ENCODE measurements at regions not wholly inside any gene's neighbourhood (a gene's known extent, or its start where the extent isn't known, plus 50 kb on each side); places are given as distances from the start of the nearest gene placed in this dataset.

GRCh38 chr7:84677117-84677732, 482.6 kb upstream of the SEMA3A start:
- no peaks in the 10 kb centered on the region for H3K27me3 ChIP-seq (ENCODE audit: low read length)
- no peak for DNase-seq
- POLR2A ChIA-PET (ENCODE audit: unreplicated experiment): no interaction called here
- no peaks in the 10 kb centered on the region for H4K20me1 ChIP-seq (ENCODE audit: low read length)
- no peak overlapping the region for H2AFZ ChIP-seq (ENCODE audit: low read length)
- H3K9ac ChIP-seq (ENCODE audit: low read length): no peak overlapping the region
- BruUV-seq (replicated peaks): no TSS peak
- no peak overlapping the region for H3K4me2 ChIP-seq (ENCODE audit: low read length)
- no peak overlapping the region for H3K27ac ChIP-seq (ENCODE audit: low read length)
- CTCF ChIA-PET: no interaction called here
- no peak overlapping the region for H3K4me3 ChIP-seq (ENCODE audit: low read length)
- intact Hi-C loops (cut with micrococcal nuclease): no loop called here
- H3K36me3 ChIP-seq (ENCODE audit: low read depth, low read length): no peaks in the 10 kb centered on the region
- 0 out of 2 replicates have a peak, but pooled peaks cover 6% of the 10 kb centered on the region for H3K4me1 ChIP-seq (ENCODE audit: insufficient read depth, low read length)
- TF ChIP-seq EZH2 (IDR thresholded peaks at IDR 0.05; ENCODE audit: low read length, unreplicated experiment) (no peak), EZH2phosphoT487 (IDR thresholded peaks at IDR 0.05; ENCODE audit: borderline replicate concordance, low read length) (no peak)
- TF ChIP-seq, protein P1, sequence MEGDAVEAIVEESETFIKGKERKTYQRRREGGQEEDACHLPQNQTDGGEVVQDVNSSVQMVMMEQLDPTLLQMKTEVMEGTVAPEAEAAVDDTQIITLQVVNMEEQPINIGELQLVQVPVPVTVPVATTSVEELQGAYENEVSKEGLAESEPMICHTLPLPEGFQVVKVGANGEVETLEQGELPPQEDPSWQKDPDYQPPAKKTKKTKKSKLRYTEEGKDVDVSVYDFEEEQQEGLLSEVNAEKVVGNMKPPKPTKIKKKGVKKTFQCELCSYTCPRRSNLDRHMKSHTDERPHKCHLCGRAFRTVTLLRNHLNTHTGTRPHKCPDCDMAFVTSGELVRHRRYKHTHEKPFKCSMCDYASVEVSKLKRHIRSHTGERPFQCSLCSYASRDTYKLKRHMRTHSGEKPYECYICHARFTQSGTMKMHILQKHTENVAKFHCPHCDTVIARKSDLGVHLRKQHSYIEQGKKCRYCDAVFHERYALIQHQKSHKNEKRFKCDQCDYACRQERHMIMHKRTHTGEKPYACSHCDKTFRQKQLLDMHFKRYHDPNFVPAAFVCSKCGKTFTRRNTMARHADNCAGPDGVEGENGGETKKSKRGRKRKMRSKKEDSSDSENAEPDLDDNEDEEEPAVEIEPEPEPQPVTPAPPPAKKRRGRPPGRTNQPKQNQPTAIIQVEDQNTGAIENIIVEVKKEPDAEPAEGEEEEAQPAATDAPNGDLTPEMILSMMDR (conservative IDR thresholded peaks at IDR 0.05; ENCODE audit: low read depth, low read length): no peak
- H3F3A ChIP-seq (ENCODE audit: low read length, unreplicated experiment): no peaks in the 10 kb centered on the region
- H3K9me3 ChIP-seq (ENCODE audit: low read length): no peaks in the 10 kb centered on the region
- no peak for ATAC-seq
- H3K9me2 ChIP-seq (replicated peaks; ENCODE audit: low read length): no peaks in the 10 kb centered on the region
- H3K79me2 ChIP-seq (ENCODE audit: low read length): no peaks in the 10 kb centered on the region

GRCh38 chr7:84675633-84676034, 481.0 kb upstream of the SEMA3A start:
- no peaks in the 10 kb centered on the region for H3K9me3 ChIP-seq (ENCODE audit: low read length)
- BruUV-seq (replicated peaks): no TSS peak
- no peak overlapping the region for H3K27ac ChIP-seq (ENCODE audit: low read length)
- H3K9ac ChIP-seq (ENCODE audit: low read length): no peak overlapping the region
- intact Hi-C loops (cut with micrococcal nuclease): no loop called here
- POLR2A ChIA-PET (ENCODE audit: unreplicated experiment): no interaction called here
- no peak overlapping the region for H3K4me2 ChIP-seq (ENCODE audit: low read length)
- no peaks in the 10 kb centered on the region for H3K27me3 ChIP-seq (ENCODE audit: low read length)
- H3F3A ChIP-seq (ENCODE audit: low read length, unreplicated experiment): no peaks in the 10 kb centered on the region
- H3K4me1 ChIP-seq (ENCODE audit: insufficient read depth, low read length): 0 out of 2 replicates have a peak, but pooled peaks cover 6% of the 10 kb centered on the region
- H2AFZ ChIP-seq (ENCODE audit: low read length): no peak overlapping the region
- CTCF ChIA-PET: no interaction called here
- H3K9me2 ChIP-seq (replicated peaks; ENCODE audit: low read length): no peaks in the 10 kb centered on the region
- no peaks in the 10 kb centered on the region for H3K36me3 ChIP-seq (ENCODE audit: low read depth, low read length)
- TF ChIP-seq, protein P1 (conservative IDR thresholded peaks at IDR 0.05; ENCODE audit: low read depth, low read length): no peak
- TF ChIP-seq EZH2 (IDR thresholded peaks at IDR 0.05; ENCODE audit: low read length, unreplicated experiment) (no peak), EZH2phosphoT487 (IDR thresholded peaks at IDR 0.05; ENCODE audit: borderline replicate concordance, low read length) (no peak)
- DNase-seq (peak; percentile 64), ATAC-seq (no peak)
- H3K79me2 ChIP-seq (ENCODE audit: low read length): no peaks in the 10 kb centered on the region
- no peaks in the 10 kb centered on the region for H4K20me1 ChIP-seq (ENCODE audit: low read length)
- H3K4me3 ChIP-seq (ENCODE audit: low read length): no peak overlapping the region

DNA sequence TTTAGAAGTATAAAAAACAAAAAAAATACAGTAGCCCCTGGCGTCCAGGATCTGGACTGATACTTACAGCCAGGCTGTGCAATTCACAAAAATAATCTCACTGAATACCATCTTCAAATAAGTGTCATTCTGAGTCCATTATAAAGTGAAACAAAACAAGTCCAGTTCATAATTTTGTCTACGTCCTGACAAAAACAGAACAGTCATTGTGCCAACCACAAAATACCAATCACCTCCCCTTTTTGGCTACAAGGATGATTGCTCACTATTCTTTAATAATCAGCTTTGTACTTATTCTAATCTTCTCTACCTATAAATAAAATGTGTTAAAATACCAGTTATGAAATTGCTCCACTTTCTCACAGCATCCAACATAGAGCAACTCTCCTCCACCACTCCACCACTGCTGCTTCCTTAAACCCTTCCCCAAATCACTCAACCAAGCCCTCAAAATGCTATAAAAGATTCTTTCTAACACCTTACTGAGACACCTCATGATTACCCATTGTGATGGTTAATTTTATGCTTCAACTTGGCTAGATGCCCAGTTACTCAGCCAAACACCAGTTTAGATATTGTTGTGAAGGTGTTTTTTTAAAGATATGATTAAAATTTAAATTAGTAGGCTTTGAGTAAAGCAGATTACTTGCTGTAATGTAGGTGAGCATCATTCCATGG, 479.8 kb upstream of the SEMA3A start:
- H3K27ac ChIP-seq (ENCODE audit: low read length): no peak overlapping the region
- H3K9ac ChIP-seq (ENCODE audit: low read length): no peak overlapping the region
- no peaks in the 10 kb centered on the region for H3K36me3 ChIP-seq (ENCODE audit: low read depth, low read length)
- POLR2A ChIA-PET (ENCODE audit: unreplicated experiment): no interaction called here
- H3K9me2 ChIP-seq (replicated peaks; ENCODE audit: low read length): no peaks in the 10 kb centered on the region
- intact Hi-C loops (cut with micrococcal nuclease): no loop called here
- CTCF ChIA-PET: no interaction called here
- 0 out of 2 replicates have a peak, but pooled peaks cover 6% of the 10 kb centered on the region for H3K4me1 ChIP-seq (ENCODE audit: insufficient read depth, low read length)
- no peak overlapping the region for H3K4me3 ChIP-seq (ENCODE audit: low read length)
- H3K4me2 ChIP-seq (ENCODE audit: low read length): no peak overlapping the region
- no peak overlapping the region for H2AFZ ChIP-seq (ENCODE audit: low read length)
- H3F3A ChIP-seq (ENCODE audit: low read length, unreplicated experiment): no peaks in the 10 kb centered on the region
- no peak for ATAC-seq
- TF ChIP-seq EZH2 (IDR thresholded peaks at IDR 0.05; ENCODE audit: low read length, unreplicated experiment) (no peak), EZH2phosphoT487 (IDR thresholded peaks at IDR 0.05; ENCODE audit: borderline replicate concordance, low read length) (no peak)
- TF ChIP-seq, protein P1 (conservative IDR thresholded peaks at IDR 0.05; ENCODE audit: low read depth, low read length): no peak
- H3K9me3 ChIP-seq (ENCODE audit: low read length): no peaks in the 10 kb centered on the region
- no peaks in the 10 kb centered on the region for H3K79me2 ChIP-seq (ENCODE audit: low read length)
- H3K27me3 ChIP-seq (ENCODE audit: low read length): no peaks in the 10 kb centered on the region
- no peak for DNase-seq
- BruUV-seq (replicated peaks): no TSS peak
- H4K20me1 ChIP-seq (ENCODE audit: low read length): no peaks in the 10 kb centered on the region

Measured in PC-3 (cell line).